ENCODE measurements at regions not wholly inside any gene's neighbourhood (a gene's known extent, or its start where the extent isn't known, plus 50 kb on each side); places are given as distances from the start of the nearest gene placed in this dataset.

DNA sequence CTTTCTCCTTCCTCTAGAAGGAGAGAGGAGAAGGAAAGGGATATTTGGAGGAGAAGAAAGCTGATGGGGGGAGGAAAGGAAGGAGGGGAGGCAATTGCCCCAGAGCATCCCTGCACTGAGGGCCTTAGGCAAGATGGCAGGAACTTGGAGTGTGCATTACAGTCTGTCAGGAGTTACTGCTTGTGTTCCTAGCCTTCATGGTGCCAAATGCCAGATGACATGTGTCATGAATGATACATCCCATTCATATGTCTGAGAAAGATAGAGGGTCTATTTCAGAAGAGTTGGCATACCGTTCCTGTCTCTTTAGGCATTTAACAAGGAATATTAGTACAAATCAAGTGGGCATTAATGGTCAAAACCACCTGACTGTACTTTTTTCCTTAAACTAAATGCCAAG, 232.1 kb upstream of the NT5C1B start:
- H3K36me3 ChIP-seq (ENCODE audit: control insufficient read depth, insufficient read depth, low read length): no peaks in the 10 kb centered on the region
- H4K20me1 ChIP-seq (ENCODE audit: insufficient read depth, low read length): no peaks in the 10 kb centered on the region
- no peak overlapping the region for H2AFZ ChIP-seq (replicated peaks; ENCODE audit: low read length, poor library complexity)
- no peaks in the 10 kb centered on the region for H3K9me1 ChIP-seq (ENCODE audit: insufficient read depth, low read length)
- intact Hi-C loops (cut with micrococcal nuclease) (no loop called here), dilution Hi-C loops (cut with HindIII; ENCODE audit: low sequenced_read_pairs, unreplicated experiment) (no loop called here), in situ Hi-C loops (cut with MboI; ENCODE audit: low sequenced_read_pairs) (no loop called here)
- no peak overlapping the region for H2BK5ac ChIP-seq (ENCODE audit: low read depth, low read length, poor library complexity, severe bottlenecking)
- no TSS peak for BruUV-seq (replicated peaks)
- H2BK120ac ChIP-seq (ENCODE audit: low read depth, low read length): no peak overlapping the region
- H3K4ac ChIP-seq (ENCODE audit: low read depth, low read length): no peak overlapping the region
- H4K91ac ChIP-seq (ENCODE audit: insufficient read depth, low read depth, low read length): no peak overlapping the region
- H4K8ac ChIP-seq (ENCODE audit: low read depth in 2 of 2, low read length in 2 of 2): no peak overlapping the region
- ATAC-seq (ENCODE audit: low read depth): no peak
- no peak overlapping the region for H3K56ac ChIP-seq (ENCODE audit: extremely low read depth, insufficient read depth, low read length)
- H3K79me1 ChIP-seq (ENCODE audit: low read depth in 1 of 2, low read length in 2 of 2): no peaks in the 10 kb centered on the region
- H3K4me1 ChIP-seq (ENCODE audit: control insufficient read depth, insufficient read depth, low read length): no peaks in the 10 kb centered on the region
- H3K9me3 ChIP-seq (ENCODE audit: control insufficient read depth, insufficient read depth, low read length): no peaks in the 10 kb centered on the region
- H3K27me3 ChIP-seq (ENCODE audit: control insufficient read depth, insufficient read depth, low read length): no peaks in the 10 kb centered on the region
- CTCF ChIA-PET: no interaction called here
- no peak overlapping the region for H2BK20ac ChIP-seq (ENCODE audit: low read depth, low read length)
- no peak overlapping the region for H2AK5ac ChIP-seq (ENCODE audit: low read depth, low read length)
- H3K23ac ChIP-seq (ENCODE audit: low read depth, low read length): no peak overlapping the region
- H3K14ac ChIP-seq (replicated peaks; ENCODE audit: low read depth, low read length): no peak overlapping the region
- H3K4me2 ChIP-seq (ENCODE audit: low read depth, low read length): no peak overlapping the region
- H2AK9ac ChIP-seq (replicated peaks; ENCODE audit: low read depth, low read length, poor library complexity): no peak overlapping the region
- H2BK15ac ChIP-seq (ENCODE audit: low read depth, low read length): no peak overlapping the region
- H3K18ac ChIP-seq (ENCODE audit: low read depth, low read length): no peak overlapping the region
- H3K9ac ChIP-seq (ENCODE audit: low read depth, low read length): no peak overlapping the region
- DNase-seq: no peak
- TF ChIP-seq CEBPB (IDR thresholded peaks at IDR 0.05; ENCODE audit: low read depth, low read length) (no peak), POLR2A (IDR thresholded peaks at IDR 0.05; ENCODE audit: low read depth, low read length) (no peak), USF2 (IDR thresholded peaks at IDR 0.05; ENCODE audit: low read depth, low read length) (no peak), ELK1 (IDR thresholded peaks at IDR 0.05; ENCODE audit: borderline replicate concordance, low read depth, low read length) (no peak), NFE2L2 (IDR thresholded peaks at IDR 0.05; ENCODE audit: low read depth, low read length) (no peak), RCOR1 (IDR thresholded peaks at IDR 0.05; ENCODE audit: insufficient replicate concordance, low read length) (no peak), MAFK (IDR thresholded peaks at IDR 0.05; ENCODE audit: low read depth, low read length) (no peak), MAZ (IDR thresholded peaks at IDR 0.05; ENCODE audit: borderline replicate concordance, low read depth, low read length) (no peak), FOS (IDR thresholded peaks at IDR 0.05; ENCODE audit: low read depth, low read length) (no peak), CHD1 (IDR thresholded peaks at IDR 0.05; ENCODE audit: low read depth, low read length) (no peak), MXI1 (IDR thresholded peaks at IDR 0.05; ENCODE audit: borderline replicate concordance, low read depth, low read length) (no peak)
- TF ChIP-seq, protein P1, sequence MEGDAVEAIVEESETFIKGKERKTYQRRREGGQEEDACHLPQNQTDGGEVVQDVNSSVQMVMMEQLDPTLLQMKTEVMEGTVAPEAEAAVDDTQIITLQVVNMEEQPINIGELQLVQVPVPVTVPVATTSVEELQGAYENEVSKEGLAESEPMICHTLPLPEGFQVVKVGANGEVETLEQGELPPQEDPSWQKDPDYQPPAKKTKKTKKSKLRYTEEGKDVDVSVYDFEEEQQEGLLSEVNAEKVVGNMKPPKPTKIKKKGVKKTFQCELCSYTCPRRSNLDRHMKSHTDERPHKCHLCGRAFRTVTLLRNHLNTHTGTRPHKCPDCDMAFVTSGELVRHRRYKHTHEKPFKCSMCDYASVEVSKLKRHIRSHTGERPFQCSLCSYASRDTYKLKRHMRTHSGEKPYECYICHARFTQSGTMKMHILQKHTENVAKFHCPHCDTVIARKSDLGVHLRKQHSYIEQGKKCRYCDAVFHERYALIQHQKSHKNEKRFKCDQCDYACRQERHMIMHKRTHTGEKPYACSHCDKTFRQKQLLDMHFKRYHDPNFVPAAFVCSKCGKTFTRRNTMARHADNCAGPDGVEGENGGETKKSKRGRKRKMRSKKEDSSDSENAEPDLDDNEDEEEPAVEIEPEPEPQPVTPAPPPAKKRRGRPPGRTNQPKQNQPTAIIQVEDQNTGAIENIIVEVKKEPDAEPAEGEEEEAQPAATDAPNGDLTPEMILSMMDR (conservative IDR thresholded peaks at IDR 0.05; ENCODE audit: low read depth, low read length): no peak
- H3K27ac ChIP-seq (ENCODE audit: insufficient read depth, low read length): no peak overlapping the region
- POLR2A ChIA-PET (ENCODE audit: unreplicated experiment): no interaction called here
- no CpG with 5 or more reads among the region's 1 CpG for WGBS, 2 experiments (ENCODE audit: extremely low coverage in 2 of 2, insufficient read length in 1 of 2)
- no peak overlapping the region for H3K4me3 ChIP-seq (ENCODE audit: insufficient read depth, low read depth, low read length)
- H4K5ac ChIP-seq (ENCODE audit: low read depth, low read length): no peak overlapping the region

Data from IMR-90 (cell line).